ENCODE measurements at regions not wholly inside any gene's neighbourhood (a gene's known extent, or its start where the extent isn't known, plus 50 kb on each side); places are given as distances from the start of the nearest gene placed in this dataset.
"Not testable (repeated sequence)": the region's sequence is repeated elsewhere in the genome, so short reads cannot be mapped to it uniquely, and the experiment has no call there.

GRCh38 chr2:133993160-133993559 lies 260.7 kb upstream of the MGAT5 start:
- Histone ChIP-seq H3K27me3 (no peaks in the 10 kb centered on the region), H3K9me3 (no peaks in the 10 kb centered on the region), H3K36me3 (replicated peaks in 1 of 2; ENCODE audit: insufficient read depth in 1 of 2, low read depth in 2 of 2) (no peaks in the 10 kb centered on the region), H3K4me3 (no peak overlapping the region), H3K4me1 (no peaks in the 10 kb centered on the region), H3K27ac (no peak overlapping the region)
- no peak for ATAC-seq
- WGBS, 2 donors, result 44 to 49% methylated on average over 3 of the region's 3 CpGs
- DNase-seq, result no peak
- no peak for TF ChIP-seq CTCF (IDR thresholded peaks at IDR 0.05)
- TF ChIP-seq POLR2A (IDR thresholded peaks at IDR 0.05), result no peak
- intact Hi-C loops (cut with DNase I), result no loop called here

- ATAC-seq; intact Hi-C loops (cut with DNase I); H3K4me3 ChIP-seq; H3K4me1 ChIP-seq; H3K27me3 ChIP-seq; DNase-seq; H3K9me3 ChIP-seq; H3K36me3 ChIP-seq (replicated peaks in 1 of 2; ENCODE audit: insufficient read depth in 1 of 2, low read depth in 2 of 2); H3K27ac ChIP-seq: not testable (repeated sequence)
- 75 to 77% methylated on average over 4 of the region's 4 CpGs for WGBS, 2 donors
These were observed 255.1 kb upstream of the MGAT5 start for GRCh38 chr2:133998726-133999125.

- WGBS, 2 donors, result 45 to 78% methylated on average over 1 of the region's 1 CpG
- intact Hi-C loops (cut with DNase I), result no loop called here
- H3K4me1 ChIP-seq, result no peaks in the 10 kb centered on the region
- ATAC-seq, result no peak
- no peak overlapping the region for H3K27ac ChIP-seq
- H3K27me3 ChIP-seq, result no peaks in the 10 kb centered on the region
- DNase-seq, result no peak
- H3K4me3 ChIP-seq, result no peak overlapping the region
- TF ChIP-seq CTCF (IDR thresholded peaks at IDR 0.05) (no peak), POLR2A (IDR thresholded peaks at IDR 0.05) (no peak)
- no peaks in the 10 kb centered on the region for H3K36me3 ChIP-seq (replicated peaks in 1 of 2; ENCODE audit: insufficient read depth in 1 of 2, low read depth in 2 of 2)
- H3K9me3 ChIP-seq, result no peaks in the 10 kb centered on the region
These were observed 251.5 kb upstream of the MGAT5 start for GRCh38 chr2:134002391-134002790.

- H3K4me1 ChIP-seq, result no peaks in the 10 kb centered on the region
- DNase-seq (no peak), ATAC-seq (no peak)
- no peaks in the 10 kb centered on the region for H3K9me3 ChIP-seq
- H3K27ac ChIP-seq, result no peak overlapping the region
- no peak overlapping the region for H3K4me3 ChIP-seq
- intact Hi-C loops (cut with DNase I), result no loop called here
- no peaks in the 10 kb centered on the region for H3K36me3 ChIP-seq (replicated peaks in 1 of 2; ENCODE audit: insufficient read depth in 1 of 2, low read depth in 2 of 2)
- WGBS, 2 donors, result 0% methylated on average over 1 of the region's 1 CpG
- no peaks in the 10 kb centered on the region for H3K27me3 ChIP-seq
- no peak for TF ChIP-seq POLR2A (IDR thresholded peaks at IDR 0.05)
- TF ChIP-seq CTCF (IDR thresholded peaks at IDR 0.05), result no peak
These were observed 251.0 kb upstream of the MGAT5 start for GRCh38 chr2:134002921-134003320.

GRCh38 chr2:134004467-134004866 lies 249.4 kb upstream of the MGAT5 start:
- Histone ChIP-seq H3K27ac (no peak overlapping the region), H3K27me3 (no peaks in the 10 kb centered on the region), H3K9me3 (no peaks in the 10 kb centered on the region), H3K4me3 (no peak overlapping the region), H3K36me3 (replicated peaks in 1 of 2; ENCODE audit: insufficient read depth in 1 of 2, low read depth in 2 of 2) (no peaks in the 10 kb centered on the region), H3K4me1 (no peaks in the 10 kb centered on the region)
- ATAC-seq (no peak), DNase-seq (no peak)
- intact Hi-C loops (cut with DNase I), result no loop called here
- 90 to 96% methylated on average over 1 of the region's 1 CpG for WGBS, 2 donors
- no peak for TF ChIP-seq CTCF (IDR thresholded peaks at IDR 0.05)
- TF ChIP-seq POLR2A (IDR thresholded peaks at IDR 0.05), result no peak
